H1 (cell line): ENCODE measurements at regions not wholly inside any gene's neighbourhood (a gene's known extent, or its start where the extent isn't known, plus 50 kb on each side); places are given as distances from the start of the nearest gene placed in this dataset.

Experiments used
- CTCF ChIA-PET: fragments of 300-600 bp; sonication (Branson Sonifier 250); formaldehyde crosslinking; loops from one replicate; lab custom pipeline; 2021; ENCODE audit not compliant: partially characterized antibody; lab: Charles Lee
- POLR2A ChIA-PET: fragments of 300-600 bp; sonication (Branson Sonifier 250); formaldehyde crosslinking; loops from one replicate; lab custom pipeline; 2021; ENCODE audit warnings: inconsistent platforms; ENCODE audit not compliant: partially characterized antibody; lab: Charles Lee
- DNase-seq, 2 experiments: peaks; one replicate each; pipeline versions ENCODE4 v3.0.0 to v3.0.0-alpha.2; 2010 to 2022; ENCODE audit warnings: low spot score in 2 of 2, low read depth in 1 of 2, mixed read lengths in 1 of 2
- FAIRE-seq: peaks from 2 replicates; lab custom pipeline; 2011; peaks lifted over from hg19 to GRCh38; lab: Jason Lieb, UNC
- H2AFZ ChIP-seq: 2 replicates; pipeline ENCODE4 v1.8.1; 2012; ENCODE audit warnings: low read length, inconsistent platforms
- H2AK5ac ChIP-seq: 2 replicates; pipeline ENCODE4 v1.6.1; 2013; ENCODE audit warnings: low read depth, low read length
- H2BK120ac ChIP-seq: replicated peaks from 2 replicates; pipeline ENCODE3; 2013; ENCODE audit warnings: low read depth, low read length, inconsistent platforms
- H2BK12ac ChIP-seq: 2 replicates; pipeline ENCODE4 v1.6.1; 2013; ENCODE audit warnings: low read depth, low read length
- H2BK15ac ChIP-seq: 2 replicates; pipeline ENCODE4 v1.6.1; 2013; ENCODE audit warnings: low read length
- H2BK20ac ChIP-seq: 2 replicates; pipeline ENCODE4 v1.6.1; 2013; ENCODE audit warnings: low read length
- H2BK5ac ChIP-seq: 2 replicates; pipeline ENCODE4 v1.6.1; 2013; ENCODE audit warnings: low read depth, low read length
- H3K14ac ChIP-seq: 2 replicates; pipeline ENCODE4 v1.6.1; 2013; ENCODE audit warnings: inconsistent platforms; ENCODE audit not compliant: insufficient read length
- H3K18ac ChIP-seq: 2 replicates; pipeline ENCODE4 v1.6.1; 2013; ENCODE audit warnings: low read length; ENCODE audit errors: extremely low read depth
- H3K23ac ChIP-seq: 2 replicates; pipeline ENCODE4 v1.6.1; 2013; ENCODE audit warnings: inconsistent platforms; ENCODE audit not compliant: insufficient read length
- H3K23me2 ChIP-seq: 2 replicates; pipeline ENCODE4 v1.6.1; 2013; ENCODE audit warnings: low read depth, low read length
- H3K27ac ChIP-seq: 2 replicates; pipeline ENCODE4 v1.6.1; 2011; ENCODE audit warnings: low read depth, low read length, inconsistent platforms
- H3K27me3 ChIP-seq, 4 experiments: replicated peaks in 1 of 4; 1 replicate in 1 of 4; 2 replicates in 3 of 4; pipeline versions ENCODE4 v1.6.1 to v1.8.1; 2011 to 2013; ENCODE audit warnings: low read length in 3 of 4, mild to moderate bottlenecking in 3 of 4, inconsistent platforms in 2 of 4, mixed read lengths in 2 of 4, moderate library complexity in 1 of 4; ENCODE audit not compliant: control insufficient read depth in 3 of 4, insufficient read depth in 3 of 4; ENCODE audit errors: extremely low read depth in 1 of 4
- H3K36me3 ChIP-seq, 4 experiments: 2 replicates each; pipeline versions ENCODE4 v1.6.1 to v1.8.1; 2011 to 2013; ENCODE audit warnings: mild to moderate bottlenecking in 4 of 4, low read length in 3 of 4, moderate library complexity in 2 of 4, control low read depth in 1 of 4, inconsistent platforms in 1 of 4; ENCODE audit not compliant: insufficient read depth in 4 of 4, control insufficient read depth in 2 of 4
- H3K4ac ChIP-seq: replicated peaks from 2 replicates; pipeline ENCODE3; 2013; ENCODE audit warnings: low read length, low read depth, mixed read lengths, inconsistent platforms; ENCODE audit not compliant: insufficient read length
- H3K4me1 ChIP-seq, 4 experiments: replicated peaks in 1 of 4; 1 replicate in 1 of 4; 2 replicates in 3 of 4; pipeline versions ENCODE4 v1.6.1 to v1.8.1; 2011 to 2013; ENCODE audit warnings: low read length in 3 of 4, inconsistent platforms in 2 of 4, mixed read lengths in 1 of 4; ENCODE audit not compliant: insufficient read depth in 4 of 4, control insufficient read depth in 3 of 4
- H3K4me2 ChIP-seq, 2 experiments: 2 replicates each; pipeline versions ENCODE4 v1.6.1 to v1.8.1; 2011 to 2013; ENCODE audit warnings: low read depth in 2 of 2, low read length in 2 of 2, control low read depth in 1 of 2, inconsistent platforms in 1 of 2, mild to moderate bottlenecking in 1 of 2; ENCODE audit not compliant: insufficient read depth in 1 of 2
- H3K4me3 ChIP-seq, 4 experiments: fragments of 200-600, 300-600 bp in 1 of 4; sonication (generic), shearing (Covaris generic), sonication (Bioruptor Twin) in 1 of 4; 2 replicates each; pipeline versions ENCODE4 v1.5.1 to v1.8.1; 2011 to 2016; ENCODE audit warnings: low read length in 4 of 4, low read depth in 3 of 4, control low read depth in 2 of 4, inconsistent platforms in 2 of 4, mild to moderate bottlenecking in 2 of 4, mixed read lengths in 1 of 4, moderate library complexity in 1 of 4; ENCODE audit not compliant: insufficient read depth in 2 of 4; ENCODE audit errors: extremely low read depth in 1 of 4
- H3K56ac ChIP-seq: replicated peaks from 2 replicates; pipeline ENCODE3; 2013; ENCODE audit warnings: low read depth, mild to moderate bottlenecking, mixed read lengths, low read length, inconsistent platforms; ENCODE audit not compliant: insufficient read length
- H3K79me1 ChIP-seq: 2 replicates; pipeline ENCODE4 v1.6.1; 2013; ENCODE audit warnings: low read depth, low read length, control low read depth
- H3K79me2 ChIP-seq, 2 experiments: 2 replicates each; pipeline versions ENCODE4 v1.6.1 to v1.8.1; 2012 to 2013; ENCODE audit warnings: low read length in 2 of 2, mild to moderate bottlenecking in 2 of 2, inconsistent platforms in 1 of 2; ENCODE audit not compliant: insufficient read depth in 2 of 2, control insufficient read depth in 1 of 2
- H3K9ac ChIP-seq, 4 experiments: replicated peaks in 1 of 4; 1 replicate in 1 of 4; 2 replicates in 3 of 4; pipeline versions ENCODE4 v1.6.1 to v1.8.1; 2011 to 2013; ENCODE audit warnings: low read depth in 3 of 4, low read length in 3 of 4, control low read depth in 2 of 4, mild to moderate bottlenecking in 2 of 4, moderate library complexity in 2 of 4, inconsistent platforms in 1 of 4; ENCODE audit errors: extremely low read depth in 1 of 4
- H3K9me3 ChIP-seq, 2 experiments: 2 replicates each; pipeline versions ENCODE4 v1.6.1 to v1.8.1; 2012 to 2013; ENCODE audit warnings: mild to moderate bottlenecking in 2 of 2, moderate library complexity in 2 of 2, control low read depth in 1 of 2, inconsistent platforms in 1 of 2, low read depth in 1 of 2, low read length in 1 of 2, mixed read lengths in 1 of 2; ENCODE audit not compliant: insufficient read depth in 2 of 2
- H4K20me1 ChIP-seq, 2 experiments: replicated peaks in 1 of 2; 2 replicates each; pipeline versions ENCODE3 to v1.8.1; 2011 to 2013; ENCODE audit warnings: inconsistent platforms in 2 of 2, low read length in 2 of 2, mild to moderate bottlenecking in 1 of 2; ENCODE audit not compliant: insufficient read depth in 2 of 2, control insufficient read depth in 1 of 2
- H4K5ac ChIP-seq: 2 replicates; pipeline ENCODE4 v1.6.1; 2013; ENCODE audit warnings: low read length, low read depth, mixed read lengths, inconsistent platforms; ENCODE audit not compliant: insufficient read length
- H4K8ac ChIP-seq: 2 replicates; pipeline ENCODE4 v1.8.0; 2013; ENCODE audit warnings: mild to moderate bottlenecking, moderate library complexity, low read length, inconsistent platforms; ENCODE audit not compliant: insufficient read depth; ENCODE audit errors: extremely low read depth
- H4K91ac ChIP-seq: replicated peaks from 2 replicates; pipeline ENCODE3; 2013; ENCODE audit warnings: low read length, mixed read lengths, inconsistent platforms; ENCODE audit not compliant: insufficient read length
- BCL11A ChIP-seq, 2 experiments: IDR thresholded peaks; one replicate each; pipeline ENCODE4 v1.6.1; 2011; ENCODE audit warnings: low read depth in 2 of 2, low read length in 2 of 2, mild to moderate bottlenecking in 2 of 2
- CBX5 ChIP-seq: fragments of 300-800, 300-1000 bp; sonication (generic); IDR thresholded peaks from 2 replicates; pipeline ENCODE4 v1.7.1; 2016; ENCODE audit warnings: antibody characterized with exemption, low read length, low read depth
- EZH2 ChIP-seq: fragments of 200-600 bp; sonication (generic); IDR thresholded peaks from 2 replicates; pipeline ENCODE4 v1.7.1; 2012; ENCODE audit warnings: low read depth, mild to moderate bottlenecking, moderate library complexity, low read length, inconsistent platforms; ENCODE audit not compliant: severe bottlenecking
- FOSL1 ChIP-seq: IDR thresholded peaks from 2 replicates; pipeline ENCODE4 v1.6.1; 2011; ENCODE audit warnings: mild to moderate bottlenecking, low read depth, low read length, moderate library complexity; ENCODE audit not compliant: insufficient read depth
- GABPA ChIP-seq: IDR thresholded peaks from 2 replicates; pipeline ENCODE4 v1.6.1; 2011; ENCODE audit warnings: mild to moderate bottlenecking, low read length, moderate library complexity, borderline replicate concordance; ENCODE audit not compliant: insufficient read depth
- HDAC2 ChIP-seq, 2 experiments: fragments of 300-600 bp in 1 of 2; sonication (generic) in 1 of 2; IDR thresholded peaks; 2 replicates each; pipeline ENCODE4 v1.6.1; 2011 to 2012; ENCODE audit warnings: low read depth in 2 of 2, low read length in 2 of 2, mild to moderate bottlenecking in 2 of 2, moderate library complexity in 2 of 2, borderline replicate concordance in 1 of 2, inconsistent platforms in 1 of 2
- JUN ChIP-seq: IDR thresholded peaks from 2 replicates; pipeline ENCODE4 v1.6.1; 2011; ENCODE audit warnings: low read depth, mild to moderate bottlenecking, improper control_type of control experiment, low read length
- PHF8 ChIP-seq: fragments of 200-600 bp; sonication (generic); conservative IDR thresholded peaks from 2 replicates; pipeline ENCODE4 v1.7.1; 2012; ENCODE audit warnings: low read depth, mild to moderate bottlenecking, inconsistent platforms, low read length, moderate library complexity
- POLR2A ChIP-seq, 2 experiments: IDR thresholded peaks; 1 replicate in 1 of 2; 2 replicates in 1 of 2; pipeline ENCODE4 v1.6.1; 2011; ENCODE audit warnings: low read depth in 2 of 2, low read length in 2 of 2, mild to moderate bottlenecking in 2 of 2; ENCODE audit errors: control extremely low read depth in 1 of 2
- SP4 ChIP-seq: IDR thresholded peaks from 2 replicates; pipeline ENCODE4 v1.6.1; 2012; ENCODE audit warnings: low read length, inconsistent platforms
- SUZ12 ChIP-seq: fragments of 200-600 bp; sonication (generic); IDR thresholded peaks from 2 replicates; pipeline ENCODE4 v1.6.1; 2012; ENCODE audit warnings: mild to moderate bottlenecking, inconsistent platforms, low read length, moderate library complexity, mixed read lengths
- WGBS, 2 experiments: shearing (Covaris generic) in 1 of 2; methylation state at CpG; one replicate each; pipeline versions ENCODE4 v1.1.6 to v1.1.7; 2013 to 2015; ENCODE audit warnings: low lambda C conversion rate in 2 of 2, mixed read lengths in 2 of 2, inconsistent platforms in 1 of 2, low coverage in 1 of 2, missing lambda C conversion rate in 1 of 2; ENCODE audit not compliant: insufficient replicate concordance in 2 of 2, insufficient coverage in 1 of 2, insufficient read length in 1 of 2; ENCODE audit errors: extremely low coverage in 1 of 2, missing lambda C conversion rate in 1 of 2; 5-methylcytosine and 5-hydroxymethylcytosine counted together
- TF ChIP-seq, protein P1 (sequence below): IDR thresholded peaks from 2 replicates; pipeline ENCODE4 v1.6.1; 2011; ENCODE audit warnings: low read length, improper control_type of control experiment

DNA sequence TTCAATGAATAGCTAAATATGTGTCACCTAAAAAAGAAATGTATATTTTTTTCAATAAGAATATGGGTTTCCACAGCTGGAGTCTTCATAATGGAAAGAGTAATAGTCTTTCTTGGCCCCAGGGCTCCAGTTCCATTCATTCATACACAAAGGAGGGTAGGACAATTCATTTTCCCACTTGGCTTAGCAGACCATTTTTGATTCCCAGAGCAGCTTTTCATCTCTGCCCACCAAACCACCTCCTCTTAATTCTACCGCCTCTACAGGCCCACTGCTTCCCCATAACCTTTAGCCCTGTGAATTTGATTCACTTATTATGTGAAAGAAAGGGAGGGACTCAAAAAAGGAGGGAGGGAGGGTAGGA, 129.9 kb upstream of the PAK3 start:
- 67% methylated on average over 1 of the region's 1 CpG; no CpG with 5 or more reads in 1 of the 2 experiments for WGBS, 2 experiments
- TF ChIP-seq FOSL1 (no peak), SUZ12 (no peak), GABPA (no peak), JUN (no peak), SP4 (no peak), PHF8 (no peak), CBX5 (no peak), EZH2 (no peak), POLR2A (IDR thresholded peaks at IDR 0.05; ENCODE audit: control extremely low read depth in 1 of 2, low read depth in 2 of 2, low read length in 2 of 2) (no peak), BCL11A (IDR thresholded peaks at IDR 0.05; ENCODE audit: low read depth in 2 of 2, low read length in 2 of 2) (no peak), HDAC2 (IDR thresholded peaks at IDR 0.05; ENCODE audit: borderline replicate concordance in 1 of 2, low read depth in 2 of 2, low read length in 2 of 2) (no peak)
- TF ChIP-seq, protein P1, sequence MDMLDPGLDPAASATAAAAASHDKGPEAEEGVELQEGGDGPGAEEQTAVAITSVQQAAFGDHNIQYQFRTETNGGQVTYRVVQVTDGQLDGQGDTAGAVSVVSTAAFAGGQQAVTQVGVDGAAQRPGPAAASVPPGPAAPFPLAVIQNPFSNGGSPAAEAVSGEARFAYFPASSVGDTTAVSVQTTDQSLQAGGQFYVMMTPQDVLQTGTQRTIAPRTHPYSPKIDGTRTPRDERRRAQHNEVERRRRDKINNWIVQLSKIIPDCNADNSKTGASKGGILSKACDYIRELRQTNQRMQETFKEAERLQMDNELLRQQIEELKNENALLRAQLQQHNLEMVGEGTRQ: no peak

More for the DNA sequence above, 129.9 kb upstream of the PAK3 start:
- H2BK12ac ChIP-seq: no peak overlapping the region
- no peaks in the 10 kb centered on the region for H3K36me3 ChIP-seq
- peaks cover 0 to 10% (median 7%) of the 10 kb centered on the region in 4 experiments; a peak in 5 of 7 replicates for H3K4me1 ChIP-seq
- DNase-seq (no peak), FAIRE-seq (no peak)
- H3K27me3 ChIP-seq: no peaks in the 10 kb centered on the region
- no peak overlapping the region for H3K18ac ChIP-seq
- no peak overlapping the region for H2BK20ac ChIP-seq
- no peaks in the 10 kb centered on the region for H4K20me1 ChIP-seq
- no peak overlapping the region for H2BK120ac ChIP-seq
- H3K79me1 ChIP-seq: no peaks in the 10 kb centered on the region
- no peak overlapping the region for H4K5ac ChIP-seq
- H3K14ac ChIP-seq: no peak overlapping the region
- H3K4ac ChIP-seq: no peak overlapping the region
- no peaks in the 10 kb centered on the region for H3K79me2 ChIP-seq
- no peak overlapping the region for H2BK5ac ChIP-seq
- no peak overlapping the region for H3K56ac ChIP-seq
- POLR2A ChIA-PET: interaction anchor here (1.0 to 2.0 kb wide), 2 partner anchors 21 to 130 kb away, joined by 3 to 7 read pairs; partner anchors contain the start of gene PAK3
- CTCF ChIA-PET: interaction anchor here (1.2 to 2.9 kb wide), 4 partner anchors 15 to 119 kb away, joined by 3 to 10 read pairs (median 4); no protein-coding TSS in a partner anchor
- H4K8ac ChIP-seq: no peak overlapping the region
- H3K4me2 ChIP-seq: no peak overlapping the region; a peak in 1 of 4 replicates
- H2AFZ ChIP-seq: no peak overlapping the region
- no peak overlapping the region for H3K9ac ChIP-seq
- no peaks in the 10 kb centered on the region for H3K9me3 ChIP-seq
- no peak overlapping the region for H3K4me3 ChIP-seq
- no peak overlapping the region for H2BK15ac ChIP-seq
- no peaks in the 10 kb centered on the region for H3K23me2 ChIP-seq
- H3K27ac ChIP-seq: no peak overlapping the region
- H2AK5ac ChIP-seq: no peak overlapping the region
- no peak overlapping the region for H3K23ac ChIP-seq
- no peak overlapping the region for H4K91ac ChIP-seq
